ENCODE measurements at regions not wholly inside any gene's neighbourhood (a gene's known extent, or its start where the extent isn't known, plus 50 kb on each side); places are given as distances from the start of the nearest gene placed in this dataset.

DNA sequence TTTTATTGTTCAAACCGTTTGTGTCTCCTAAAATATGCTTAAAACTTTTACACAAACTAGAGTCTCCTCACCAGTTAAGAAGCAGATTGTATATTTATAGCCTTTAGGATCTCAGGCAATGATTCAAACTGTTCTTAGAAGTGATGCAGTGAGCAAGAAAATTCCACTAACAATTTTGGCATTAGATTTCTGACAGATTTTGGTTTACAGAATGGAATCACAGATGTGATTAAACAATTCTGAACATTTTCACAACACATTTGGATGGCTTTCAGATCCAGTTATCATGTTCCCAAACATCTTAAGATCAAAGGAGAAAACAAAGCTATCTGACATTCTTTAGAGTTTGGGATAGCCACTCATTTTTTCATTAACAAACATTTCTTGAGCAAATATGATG, 181.7 kb upstream of the RIOK2 start:
- Mint-ChIP-seq H3K4me3 (no peak overlapping the region), H3K9me3 (peaks cover 11% of the 10 kb centered on the region), H3K4me1 (no peaks in the 10 kb centered on the region), H3K36me3 (no peaks in the 10 kb centered on the region), H3K27ac (no peak overlapping the region)
- DNase-seq (ENCODE audit: low spot score in 2 of 2), result no peak
- no peak for ATAC-seq

DNA sequence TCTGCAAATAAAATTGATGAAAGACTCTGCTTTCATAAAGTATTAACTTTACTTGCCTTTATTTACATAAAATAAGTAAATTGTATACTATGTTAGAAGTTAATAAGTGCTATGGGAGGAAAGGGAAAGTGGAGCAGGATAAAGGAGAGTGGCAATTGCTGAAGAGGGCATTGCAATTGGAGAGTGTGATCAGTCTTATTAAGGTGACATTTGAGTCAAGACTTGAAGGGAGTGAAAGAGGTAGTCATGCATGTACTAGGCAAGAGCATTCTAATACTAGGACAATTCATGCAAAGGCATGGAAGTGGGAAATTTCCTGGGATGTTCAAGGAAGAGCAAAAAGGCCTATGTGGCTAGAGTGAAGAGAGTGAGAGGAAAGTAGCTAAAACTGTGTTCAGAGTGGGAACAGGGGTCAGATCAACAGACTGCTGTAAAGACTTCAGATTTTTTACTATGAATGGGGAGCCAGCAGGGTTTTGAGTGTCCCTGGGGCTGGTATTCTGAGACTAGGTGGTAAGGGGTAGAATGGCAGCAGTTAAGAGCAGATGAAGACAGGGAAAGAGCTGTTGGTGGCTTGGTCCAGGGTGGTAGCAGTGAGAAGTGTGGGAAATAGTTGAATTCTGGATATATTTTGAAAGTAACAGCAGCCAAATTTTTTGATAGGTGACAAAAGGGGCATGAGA, 182.3 kb upstream of the RIOK2 start:
- DNase-seq (ENCODE audit: low spot score in 2 of 2) (no peak), ATAC-seq (no peak)
- Mint-ChIP-seq H3K36me3 (no peaks in the 10 kb centered on the region), H3K4me3 (no peak overlapping the region), H3K27ac (no peak overlapping the region), H3K4me1 (no peaks in the 10 kb centered on the region), H3K9me3 (peaks cover 14% of the 10 kb centered on the region)

DNA sequence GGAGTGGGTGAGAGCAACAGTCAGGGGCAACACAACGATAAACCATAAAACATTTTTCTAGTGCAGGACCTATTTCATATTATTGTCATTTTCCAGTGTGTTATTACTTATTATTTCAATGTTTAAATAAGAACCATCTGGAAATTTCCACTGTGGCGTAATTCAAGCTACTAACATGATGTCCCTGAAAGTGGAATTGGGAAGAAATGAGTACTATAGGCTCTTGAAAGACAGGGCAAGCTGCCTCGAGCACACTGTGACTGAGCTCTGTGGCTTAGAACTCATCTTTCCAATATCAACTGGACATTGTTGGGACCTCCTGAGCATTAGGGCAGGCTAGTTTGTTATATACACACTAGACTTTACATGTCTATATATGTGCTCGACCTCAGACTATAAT, 182.9 kb upstream of the RIOK2 start:
- no peak for ATAC-seq
- Mint-ChIP-seq H3K9me3 (peaks cover 11% of the 10 kb centered on the region), H3K4me3 (no peak overlapping the region), H3K4me1 (no peaks in the 10 kb centered on the region), H3K27ac (no peak overlapping the region), H3K36me3 (no peaks in the 10 kb centered on the region)
- DNase-seq (ENCODE audit: low spot score in 2 of 2), result no peak

DNA sequence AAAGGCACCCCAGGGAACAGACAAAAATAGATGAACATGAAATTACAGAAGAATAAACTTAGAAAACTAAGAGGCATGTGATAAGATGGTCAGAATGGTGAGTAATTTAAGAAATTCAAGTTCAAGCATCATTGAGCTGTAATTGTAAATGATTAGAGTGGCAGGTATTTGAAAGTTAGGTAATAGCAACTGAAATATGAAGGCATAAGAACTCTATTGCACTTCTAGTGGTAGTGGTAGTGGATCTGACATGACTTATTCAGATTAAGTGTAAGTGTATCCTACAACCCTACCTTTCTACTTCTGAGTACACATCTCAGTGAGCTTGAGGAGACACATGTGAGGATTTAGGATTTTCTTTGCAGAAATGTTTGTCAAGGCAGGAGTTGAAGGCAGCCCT, 192.9 kb upstream of the RIOK2 start:
- no peak overlapping the region for H3K27ac Mint-ChIP-seq
- no peaks in the 10 kb centered on the region for H3K4me1 Mint-ChIP-seq
- H3K36me3 Mint-ChIP-seq, result no peaks in the 10 kb centered on the region
- H3K4me3 Mint-ChIP-seq, result no peak overlapping the region
- H3K9me3 Mint-ChIP-seq, result peaks cover 40% of the 10 kb centered on the region
- ATAC-seq (no peak), DNase-seq (ENCODE audit: low spot score in 2 of 2) (no peak)

DNA sequence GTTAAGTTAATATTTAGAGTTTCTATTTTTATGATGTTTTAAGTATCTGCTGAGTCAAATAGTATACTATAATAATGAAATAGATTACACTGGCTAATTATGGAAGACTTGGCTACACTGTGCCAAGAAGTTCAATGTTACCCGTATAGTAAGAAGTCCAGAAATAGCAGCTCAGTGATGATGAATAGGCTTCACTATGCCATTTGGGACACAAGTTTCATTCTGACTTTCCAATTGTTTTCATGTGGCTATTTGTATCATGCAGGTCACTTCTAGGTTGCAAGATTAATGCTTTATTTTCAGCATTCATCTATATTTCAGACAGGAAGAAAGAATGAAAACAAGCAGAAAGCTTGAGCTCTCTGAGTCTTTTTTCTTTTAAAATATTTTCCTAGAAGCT, 194.5 kb upstream of the RIOK2 start:
- no peak for ATAC-seq
- no peak overlapping the region for H3K27ac Mint-ChIP-seq
- H3K9me3 Mint-ChIP-seq, result peaks cover 40% of the 10 kb centered on the region
- H3K36me3 Mint-ChIP-seq, result no peaks in the 10 kb centered on the region
- no peaks in the 10 kb centered on the region for H3K4me1 Mint-ChIP-seq
- no peak overlapping the region for H3K4me3 Mint-ChIP-seq
- DNase-seq (ENCODE audit: low spot score in 2 of 2), result no peak

DNA sequence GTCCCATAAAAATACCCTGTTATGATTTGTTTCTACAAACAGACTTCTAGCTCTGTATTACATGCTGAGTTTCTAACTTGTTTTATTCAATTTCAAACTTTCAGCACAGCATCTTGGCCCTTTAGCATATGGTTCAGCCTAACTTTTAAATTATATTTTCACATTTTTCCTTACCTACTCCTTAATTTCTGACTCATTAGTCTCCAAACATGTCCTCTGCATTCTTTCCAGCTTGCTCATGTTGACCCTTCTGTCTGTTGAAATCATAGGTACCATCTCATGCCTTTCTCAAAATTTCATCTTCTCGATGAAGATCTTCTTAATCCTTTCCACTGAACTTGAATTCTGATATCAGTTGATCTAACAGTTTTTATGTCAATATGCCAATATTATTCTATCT, 200.9 kb upstream of the RIOK2 start:
- no peak overlapping the region for H3K4me3 Mint-ChIP-seq
- no peaks in the 10 kb centered on the region for H3K36me3 Mint-ChIP-seq

DNA sequence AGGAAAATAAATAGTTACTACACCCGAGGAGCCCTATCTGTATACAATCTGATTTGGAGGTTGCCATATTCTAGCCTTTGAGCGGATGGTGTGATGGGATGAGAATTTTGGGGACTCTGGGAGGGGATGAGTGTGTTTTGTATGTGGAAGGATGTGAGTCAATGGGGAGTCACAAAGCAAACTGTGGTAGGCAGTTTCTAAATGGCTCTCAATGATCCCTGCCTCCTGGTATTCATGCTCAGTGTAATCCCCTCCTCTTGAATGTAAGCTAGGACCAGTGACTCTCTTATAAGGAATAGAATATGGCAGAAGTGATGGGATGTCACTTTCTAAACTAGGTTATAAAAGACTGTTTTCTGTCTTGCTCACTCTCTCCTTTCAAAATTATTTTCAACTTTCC, 205.7 kb upstream of the RIOK2 start:
- Mint-ChIP-seq H3K27ac (no peak overlapping the region), H3K36me3 (no peaks in the 10 kb centered on the region), H3K4me1 (no peaks in the 10 kb centered on the region), H3K9me3 (peaks cover 22% of the 10 kb centered on the region), H3K4me3 (no peak overlapping the region)
- ATAC-seq (no peak), DNase-seq (ENCODE audit: low spot score in 2 of 2) (no peak)

More for the DNA sequence above, 200.9 kb upstream of the RIOK2 start:
- Mint-ChIP-seq H3K27ac (no peak overlapping the region), H3K9me3 (peaks cover 20% of the 10 kb centered on the region), H3K4me1 (no peaks in the 10 kb centered on the region)
- ATAC-seq (no peak), DNase-seq (ENCODE audit: low spot score in 2 of 2) (no peak)

DNA sequence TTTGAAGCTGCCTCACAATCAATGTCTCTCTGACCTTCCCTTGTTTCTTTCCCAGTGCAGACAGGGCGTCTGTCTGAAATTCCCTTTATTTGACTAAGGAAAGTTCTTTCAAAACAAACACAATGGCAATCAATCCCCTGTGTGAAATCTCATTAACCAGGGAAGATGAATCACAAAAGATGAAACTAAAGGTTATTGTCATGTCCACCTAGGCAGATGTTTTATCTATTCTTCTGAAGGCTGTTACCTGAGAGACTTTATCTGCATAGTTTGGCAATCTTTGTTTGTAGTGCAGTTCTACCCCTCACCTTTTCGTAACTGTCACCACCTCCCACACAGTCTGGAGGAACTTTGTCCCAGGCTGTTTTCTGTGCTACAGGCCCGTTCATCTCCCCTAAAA, 217.5 kb upstream of the RIOK2 start:
- no peak for DNase-seq (ENCODE audit: low spot score in 2 of 2)
- Mint-ChIP-seq H3K36me3 (no peaks in the 10 kb centered on the region), H3K9me3 (peaks cover 23% of the 10 kb centered on the region), H3K27ac (no peak overlapping the region), H3K4me1 (no peaks in the 10 kb centered on the region), H3K4me3 (no peak overlapping the region)
- no peak for ATAC-seq

DNA sequence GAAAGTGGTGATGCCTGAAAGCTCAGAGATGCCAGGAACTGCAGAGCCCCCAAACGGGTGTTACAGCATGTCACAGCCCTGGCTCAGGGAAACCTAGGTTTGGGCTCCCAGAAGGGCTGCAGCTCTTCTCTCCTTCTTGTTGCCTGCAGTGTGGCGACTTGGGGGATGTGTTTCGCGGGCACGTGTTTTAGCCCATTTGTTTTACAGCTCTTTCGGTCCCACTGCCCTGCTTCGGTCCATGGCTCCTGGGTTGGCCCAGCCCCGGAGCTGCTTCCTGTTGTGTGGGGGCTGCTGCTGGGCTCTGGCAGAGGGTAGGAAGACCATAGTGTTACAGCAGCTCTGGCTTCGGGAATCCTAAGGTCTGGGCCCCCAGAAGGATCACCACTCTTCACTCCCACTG, 222.9 kb upstream of the RIOK2 start:
- Mint-ChIP-seq H3K36me3 (no peaks in the 10 kb centered on the region), H3K9me3 (peaks cover 22% of the 10 kb centered on the region), H3K4me3 (no peak overlapping the region), H3K4me1 (no peaks in the 10 kb centered on the region), H3K27ac (no peak overlapping the region)
- DNase-seq (ENCODE audit: low spot score in 2 of 2) (no peak), ATAC-seq (no peak)

DNA sequence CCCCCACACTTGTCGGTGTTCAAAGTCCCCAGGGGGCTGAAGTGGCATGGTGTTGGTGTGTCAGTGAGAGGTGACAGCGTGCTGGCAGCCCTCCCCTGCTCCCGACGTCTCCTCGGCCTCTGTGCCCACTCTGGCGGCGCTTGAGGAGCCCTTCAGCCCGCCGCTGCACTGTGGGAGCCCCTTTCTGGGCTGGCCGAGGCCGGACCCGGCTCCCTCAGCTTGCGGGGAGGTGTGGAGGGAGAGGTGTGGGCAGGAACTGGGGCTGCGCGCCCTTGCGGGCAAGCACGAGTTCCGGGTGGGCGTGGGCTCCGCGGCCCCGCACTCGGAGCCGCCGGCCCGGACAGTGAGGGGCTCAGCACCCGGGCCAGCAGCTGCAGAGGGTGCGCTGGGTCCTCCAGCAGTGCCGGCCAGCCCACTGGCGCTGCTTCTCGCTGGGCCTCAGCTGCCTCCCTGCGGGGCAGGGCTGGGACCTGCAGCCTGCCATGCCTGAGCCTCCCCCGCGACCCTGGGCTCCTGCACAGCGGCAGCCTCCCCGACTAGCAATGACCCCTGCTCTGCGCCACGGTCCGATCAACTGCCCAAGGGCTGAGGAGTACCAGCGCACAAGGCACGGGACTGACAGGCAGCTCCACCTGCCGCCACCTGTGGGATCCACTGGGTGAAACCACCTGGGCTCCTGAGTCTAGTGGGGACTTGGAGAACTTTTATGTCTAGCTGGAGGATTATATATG, 224.1 kb upstream of the RIOK2 start:
- Mint-ChIP-seq H3K27ac (no peak overlapping the region), H3K4me3 (no peak overlapping the region), H3K36me3 (no peaks in the 10 kb centered on the region), H3K4me1 (no peaks in the 10 kb centered on the region), H3K9me3 (peaks cover 27% of the 10 kb centered on the region)
- DNase-seq (ENCODE audit: low spot score in 2 of 2), result no peak
- ATAC-seq, result no peak

DNA sequence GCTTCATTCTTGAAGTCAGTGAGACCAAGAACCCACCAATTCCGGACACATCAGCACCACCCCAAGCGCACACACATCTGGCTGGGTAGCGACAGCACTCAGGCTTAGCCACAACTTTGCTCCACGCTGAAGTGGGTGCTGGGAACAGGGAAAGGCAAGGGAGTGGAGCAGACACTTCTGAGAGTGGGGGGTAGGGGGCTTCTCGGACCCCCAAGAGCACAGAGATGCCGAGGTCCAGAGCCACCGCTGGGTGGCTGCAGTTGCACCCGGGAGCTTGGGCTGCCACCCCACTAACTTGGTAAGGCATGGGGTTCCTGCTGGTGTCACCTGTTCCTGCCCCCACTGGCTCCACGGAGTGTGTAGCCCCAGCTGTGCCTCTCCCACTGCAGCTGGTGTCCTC, 225.3 kb upstream of the RIOK2 start:
- Mint-ChIP-seq H3K36me3 (no peaks in the 10 kb centered on the region), H3K4me3 (no peak overlapping the region), H3K9me3 (peaks cover 25% of the 10 kb centered on the region), H3K27ac (no peak overlapping the region), H3K4me1 (no peaks in the 10 kb centered on the region)
- ATAC-seq, result no peak
- DNase-seq (ENCODE audit: low spot score in 2 of 2), result no peak

DNA sequence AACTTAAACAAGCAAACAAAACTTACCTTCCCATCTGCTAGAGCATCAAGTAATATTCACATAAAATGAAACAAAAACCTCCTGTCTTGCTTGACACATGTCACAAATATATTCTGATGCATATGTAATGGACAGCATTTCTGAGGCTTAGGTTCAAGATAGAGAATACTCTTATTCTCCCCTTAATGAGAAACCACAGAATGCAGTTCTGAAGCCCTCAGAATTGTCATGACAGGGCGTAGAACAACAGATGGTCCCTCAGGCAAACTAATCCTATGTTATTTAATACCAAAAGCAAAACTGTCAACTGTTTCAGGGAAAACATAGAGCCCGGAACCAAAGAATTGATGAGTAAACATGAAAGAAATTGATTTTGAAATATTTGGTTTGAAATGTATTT, 229.9 kb upstream of the RIOK2 start:
- Mint-ChIP-seq H3K4me3 (no peak overlapping the region), H3K36me3 (no peaks in the 10 kb centered on the region), H3K9me3 (peaks cover 17% of the 10 kb centered on the region), H3K27ac (no peak overlapping the region), H3K4me1 (no peaks in the 10 kb centered on the region)
- ATAC-seq (no peak), DNase-seq (ENCODE audit: low spot score in 2 of 2) (no peak)

DNA sequence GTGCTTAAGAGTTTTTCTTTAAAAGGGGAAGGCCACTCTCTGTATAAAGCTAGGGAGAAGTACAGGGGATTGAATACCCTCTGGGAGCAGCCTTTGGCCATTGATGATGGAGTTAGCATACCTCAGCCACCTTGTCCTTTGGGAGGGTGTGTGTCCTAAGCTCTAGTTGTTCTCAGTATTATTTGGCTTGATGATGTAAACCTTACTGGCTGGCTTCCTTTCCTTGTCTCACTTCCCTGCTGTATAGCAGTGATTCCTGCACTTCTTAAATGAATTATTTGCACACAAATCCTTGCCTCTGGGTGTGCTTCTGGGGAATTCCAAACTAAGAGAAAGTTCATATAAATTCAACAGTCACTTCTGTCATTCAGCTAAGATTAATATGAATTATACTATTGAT, 234.9 kb upstream of the RIOK2 start:
- DNase-seq (ENCODE audit: low spot score in 2 of 2) (no peak), ATAC-seq (no peak)
- Mint-ChIP-seq H3K36me3 (no peaks in the 10 kb centered on the region), H3K4me1 (no peaks in the 10 kb centered on the region), H3K9me3 (peaks cover 4% of the 10 kb centered on the region), H3K4me3 (no peak overlapping the region), H3K27ac (no peak overlapping the region)

DNA sequence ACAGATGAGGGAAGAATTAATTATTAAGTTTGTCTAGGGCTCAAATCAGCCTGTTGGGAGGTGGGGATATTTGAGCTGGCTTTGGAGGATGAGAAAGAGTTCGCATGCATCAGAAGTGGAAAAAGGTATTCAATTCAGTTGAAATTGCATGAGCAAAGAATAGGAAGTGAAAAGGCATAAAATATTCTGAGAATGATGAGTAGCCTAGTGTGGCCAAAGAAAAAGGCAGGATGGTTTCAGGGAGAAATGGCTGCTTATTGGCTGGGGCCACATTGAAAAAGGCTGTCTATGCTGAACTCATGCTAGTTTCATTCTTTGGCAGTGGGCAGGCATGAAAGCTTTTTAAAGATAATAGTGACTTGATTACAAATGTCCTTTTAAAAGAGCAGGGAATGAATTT, 235.4 kb upstream of the RIOK2 start:
- no peaks in the 10 kb centered on the region for H3K36me3 Mint-ChIP-seq
- no peak overlapping the region for H3K27ac Mint-ChIP-seq
- no peak overlapping the region for H3K4me3 Mint-ChIP-seq
- peaks cover 4% of the 10 kb centered on the region for H3K9me3 Mint-ChIP-seq
- ATAC-seq (no peak), DNase-seq (ENCODE audit: low spot score in 2 of 2) (no peak)
- H3K4me1 Mint-ChIP-seq, result no peaks in the 10 kb centered on the region

DNA sequence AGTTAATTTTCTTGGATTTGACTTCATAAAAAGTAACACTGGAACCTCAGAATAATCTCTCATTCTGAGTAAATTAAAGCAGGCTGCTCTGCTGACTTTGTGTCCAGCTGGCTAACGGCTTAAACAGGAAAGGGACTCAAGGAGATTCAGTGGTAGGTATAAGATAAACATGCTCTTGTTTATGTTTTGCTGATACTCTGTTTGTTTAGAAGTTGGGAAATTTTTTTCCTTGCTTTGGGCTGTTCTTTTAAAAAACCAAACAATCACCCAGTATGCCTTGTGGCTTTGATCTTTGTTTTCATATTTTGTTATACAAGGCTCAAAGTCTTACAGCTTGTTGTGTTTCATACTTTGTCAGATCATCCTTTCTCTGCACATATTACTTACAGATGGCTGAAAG, 237.6 kb upstream of the RIOK2 start:
- ATAC-seq (no peak), DNase-seq (ENCODE audit: low spot score in 2 of 2) (no peak)
- no peaks in the 10 kb centered on the region for H3K4me1 Mint-ChIP-seq
- no peak overlapping the region for H3K4me3 Mint-ChIP-seq
- H3K9me3 Mint-ChIP-seq, result peaks cover 7% of the 10 kb centered on the region
- H3K27ac Mint-ChIP-seq, result no peak overlapping the region
- no peaks in the 10 kb centered on the region for H3K36me3 Mint-ChIP-seq

DNA sequence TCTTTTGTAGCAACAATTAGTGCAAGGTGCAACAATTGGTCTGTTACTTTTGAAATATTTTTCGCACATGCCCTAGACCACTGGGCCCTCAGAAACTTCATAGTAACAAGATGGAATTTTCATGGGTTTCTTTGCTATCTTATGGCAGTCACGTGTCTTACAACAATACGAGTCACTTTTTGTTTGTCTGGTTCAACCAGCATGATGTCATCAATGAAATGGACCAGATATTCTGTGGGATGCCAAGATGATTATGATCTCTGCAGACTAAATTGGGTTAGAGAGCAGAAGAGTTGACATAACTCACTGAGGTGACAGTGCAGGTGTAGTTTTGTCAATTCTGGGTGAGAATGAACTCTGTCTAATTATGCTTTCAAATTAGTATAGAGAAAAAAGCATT, 239.6 kb upstream of the RIOK2 start:
- H3K9me3 Mint-ChIP-seq, result peaks cover 3% of the 10 kb centered on the region
- H3K36me3 Mint-ChIP-seq, result no peaks in the 10 kb centered on the region
- no peak overlapping the region for H3K27ac Mint-ChIP-seq
- ATAC-seq (no peak), DNase-seq (ENCODE audit: low spot score in 2 of 2) (no peak)
- H3K4me3 Mint-ChIP-seq, result no peak overlapping the region
- H3K4me1 Mint-ChIP-seq, result no peaks in the 10 kb centered on the region

All from stimulated activated effector memory CD8-positive, alpha-beta T cell treated with anti-CD3 and anti-CD28 coated beads, Interleukin-12 subunit alpha, Interleukin-12 subunit beta, amount 100 ng/mL, for 72 hours (primary cell).